GM23338 (cell line): ENCODE measurements at regions not wholly inside any gene's neighbourhood (a gene's known extent, or its start where the extent isn't known, plus 50 kb on each side); places are given as distances from the start of the nearest gene placed in this dataset.
"Not testable (repeated sequence)": the region's sequence is repeated elsewhere in the genome, so short reads cannot be mapped to it uniquely, and the experiment has no call there.

ENCODE experiments used
- ATAC-seq: fragments of 200-7000 bp; cut with Tn5 transposase; 3 replicates; pipeline ENCODE4 v1.9.1; 2020
- DNase-seq: peaks from one replicate; pipeline ENCODE4 v3.0.0-alpha.2; 2015; ENCODE audit warnings: low spot score
- H2AFZ ChIP-seq: fragments of 200-600 bp; sonication (generic); 2 replicates; pipeline ENCODE4 v1.8.0; 2016; ENCODE audit warnings: antibody characterized with exemption, mild to moderate bottlenecking, moderate library complexity
- H3F3A ChIP-seq: fragments of 200-600 bp; sonication (generic); replicated peaks from 2 replicates; pipeline ENCODE4 v1.8.0; 2017; ENCODE audit warnings: antibody characterized with exemption, mixed run types, low read depth
- H3K27ac ChIP-seq: fragments of 200-600 bp; sonication (generic); 2 replicates; pipeline ENCODE4 v1.6.1; 2016; ENCODE audit warnings: low read depth
- H3K27me3 ChIP-seq: fragments of 200-600 bp; sonication (generic); 2 replicates; pipeline ENCODE4 v1.8.0; 2016; ENCODE audit warnings: mild to moderate bottlenecking, mixed run types, moderate library complexity; ENCODE audit not compliant: insufficient read depth
- H3K36me3 ChIP-seq: fragments of 200-600 bp; sonication (generic); 2 replicates; pipeline ENCODE4 v1.8.0; 2016; ENCODE audit warnings: mild to moderate bottlenecking; ENCODE audit not compliant: insufficient read depth
- H3K4me1 ChIP-seq: fragments of 200-600 bp; sonication (generic); 2 replicates; pipeline ENCODE4 v1.8.0; 2016; ENCODE audit warnings: mild to moderate bottlenecking, moderate library complexity; ENCODE audit not compliant: insufficient read depth
- H3K4me2 ChIP-seq: fragments of 200-600 bp; sonication (generic); 2 replicates; pipeline ENCODE4 v1.7.1; 2017; ENCODE audit warnings: mixed run types
- H3K4me3 ChIP-seq: fragments of 200-600 bp; sonication (generic); 2 replicates; pipeline ENCODE4 v1.6.1; 2016; ENCODE audit warnings: mixed run types
- H3K79me2 ChIP-seq: fragments of 200-600 bp; sonication (generic); replicated peaks from 2 replicates; pipeline ENCODE4 v1.8.0; 2017; ENCODE audit warnings: mild to moderate bottlenecking; ENCODE audit not compliant: insufficient read depth
- H3K9me2 ChIP-seq: fragments of 200-600 bp; sonication (generic); 2 replicates; pipeline ENCODE4 v1.8.0; 2017; ENCODE audit not compliant: insufficient read depth
- H4K20me1 ChIP-seq: fragments of 200-600 bp; sonication (generic); replicated peaks from 2 replicates; pipeline ENCODE4 v1.8.0; 2017; ENCODE audit warnings: mild to moderate bottlenecking; ENCODE audit not compliant: insufficient read depth
- H3K27ac Mint-ChIP-seq: 2 replicates; pipeline ENCODE4 v1.8.0; 2020; ENCODE audit warnings: inconsistent platforms, mild to moderate bottlenecking, moderate library complexity, mixed read lengths
- H3K27me3 Mint-ChIP-seq: 3 replicates; pipeline ENCODE4 v1.8.0; 2022; ENCODE audit warnings: low read depth, mild to moderate bottlenecking, moderate library complexity, mixed read lengths, inconsistent platforms; ENCODE audit not compliant: insufficient read depth, poor library complexity
- H3K36me3 Mint-ChIP-seq: 3 replicates; pipeline ENCODE4 v1.8.0; 2021; ENCODE audit warnings: low read depth, mild to moderate bottlenecking, inconsistent platforms, moderate library complexity, mixed read lengths
- H3K4me1 Mint-ChIP-seq: 3 replicates; pipeline ENCODE4 v1.8.0; 2020; ENCODE audit warnings: mild to moderate bottlenecking, inconsistent platforms, mixed read lengths
- H3K4me3 Mint-ChIP-seq: 3 replicates; pipeline ENCODE4 v1.8.0; 2021; ENCODE audit warnings: moderate library complexity, mild to moderate bottlenecking, inconsistent platforms, mixed read lengths
- H3K9me3 Mint-ChIP-seq: 3 replicates; pipeline ENCODE4 v1.8.0; 2020; ENCODE audit warnings: moderate library complexity, mild to moderate bottlenecking, inconsistent platforms, mixed read lengths
- JUNB ChIP-seq: IDR thresholded peaks from one replicate; pipeline ENCODE4 v1.6.1; 2016; ENCODE audit warnings: antibody characterized with exemption; ENCODE audit not compliant: unreplicated experiment
- TF ChIP-seq, protein P1 (sequence below), 2 experiments: fragments of 200-600 bp in 1 of 2; sonication (generic) in 1 of 2; conservative IDR thresholded peaks; 2 replicates each; pipeline versions ENCODE4 v1.5.1 to v1.6.1; 2016 to 2017; ENCODE audit warnings: antibody characterized with exemption in 2 of 2, low read depth in 2 of 2, mild to moderate bottlenecking in 2 of 2, moderate library complexity in 1 of 2
- TF ChIP-seq, protein P2 (sequence below): fragments of 250-450 bp; sonication (Bioruptor Pico); IDR thresholded peaks from 2 replicates; pipeline ENCODE4 v1.5.0; 2020; ENCODE audit warnings: mild to moderate bottlenecking, moderate library complexity

GRCh38 chr2:54038835-54039234 lies 68.0 kb upstream of the PSME4 start:
- Mint-ChIP-seq H3K27ac (no peak overlapping the region), H3K4me3 (no peak overlapping the region), H3K4me1 (no peaks in the 10 kb centered on the region), H3K36me3 (no peaks in the 10 kb centered on the region), H3K27me3 (no peaks in the 10 kb centered on the region), H3K9me3 (no peaks in the 10 kb centered on the region)
- Histone ChIP-seq H3F3A (no peaks in the 10 kb centered on the region), H2AFZ (no peak overlapping the region), H4K20me1 (no peaks in the 10 kb centered on the region), H3K4me2 (no peak overlapping the region), H3K9me2 (no peaks in the 10 kb centered on the region), H3K36me3 (no peaks in the 10 kb centered on the region), H3K4me1 (no peaks in the 10 kb centered on the region), H3K79me2 (no peaks in the 10 kb centered on the region), H3K27me3 (no peaks in the 10 kb centered on the region), H3K27ac (no peak overlapping the region), H3K4me3 (no peak overlapping the region)
- TF ChIP-seq JUNB: no peak
- TF ChIP-seq, protein P1, sequence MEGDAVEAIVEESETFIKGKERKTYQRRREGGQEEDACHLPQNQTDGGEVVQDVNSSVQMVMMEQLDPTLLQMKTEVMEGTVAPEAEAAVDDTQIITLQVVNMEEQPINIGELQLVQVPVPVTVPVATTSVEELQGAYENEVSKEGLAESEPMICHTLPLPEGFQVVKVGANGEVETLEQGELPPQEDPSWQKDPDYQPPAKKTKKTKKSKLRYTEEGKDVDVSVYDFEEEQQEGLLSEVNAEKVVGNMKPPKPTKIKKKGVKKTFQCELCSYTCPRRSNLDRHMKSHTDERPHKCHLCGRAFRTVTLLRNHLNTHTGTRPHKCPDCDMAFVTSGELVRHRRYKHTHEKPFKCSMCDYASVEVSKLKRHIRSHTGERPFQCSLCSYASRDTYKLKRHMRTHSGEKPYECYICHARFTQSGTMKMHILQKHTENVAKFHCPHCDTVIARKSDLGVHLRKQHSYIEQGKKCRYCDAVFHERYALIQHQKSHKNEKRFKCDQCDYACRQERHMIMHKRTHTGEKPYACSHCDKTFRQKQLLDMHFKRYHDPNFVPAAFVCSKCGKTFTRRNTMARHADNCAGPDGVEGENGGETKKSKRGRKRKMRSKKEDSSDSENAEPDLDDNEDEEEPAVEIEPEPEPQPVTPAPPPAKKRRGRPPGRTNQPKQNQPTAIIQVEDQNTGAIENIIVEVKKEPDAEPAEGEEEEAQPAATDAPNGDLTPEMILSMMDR (conservative IDR thresholded peaks at IDR 0.05; ENCODE audit: low read depth in 2 of 2): no peak
- ATAC-seq (no peak), DNase-seq (no peak)

GRCh38 chr2:54031288-54031687 lies 60.5 kb upstream of the PSME4 start:
- not testable (repeated sequence) for ATAC-seq, H3K4me3 ChIP-seq, H2AFZ ChIP-seq, H3K4me1 Mint-ChIP-seq, H3K79me2 ChIP-seq, H3K27me3 Mint-ChIP-seq, H3K9me3 Mint-ChIP-seq, H3K27me3 ChIP-seq, H3K36me3 ChIP-seq, H3K4me2 ChIP-seq, H3K4me1 ChIP-seq, H3K27ac ChIP-seq, H3K9me2 ChIP-seq, H4K20me1 ChIP-seq, H3K36me3 Mint-ChIP-seq, H3K27ac Mint-ChIP-seq, DNase-seq, H3F3A ChIP-seq, H3K4me3 Mint-ChIP-seq

- Histone ChIP-seq H3K4me2 (no peak overlapping the region), H3K4me3 (no peak overlapping the region), H3K4me1 (no peaks in the 10 kb centered on the region; the same call in 1 of the 2 replicates), H3K79me2 (no peaks in the 10 kb centered on the region), H3K27me3 (no peaks in the 10 kb centered on the region), H4K20me1 (no peaks in the 10 kb centered on the region), H2AFZ (no peak overlapping the region), H3K27ac (no peak overlapping the region), H3K36me3 (no peaks in the 10 kb centered on the region), H3F3A (no peaks in the 10 kb centered on the region), H3K9me2 (peaks cover 5% of the 10 kb centered on the region; the same call in 1 of the 2 replicates)
- DNase-seq (no peak), ATAC-seq (no peak)
- no peaks in the 10 kb centered on the region for H3K27me3 Mint-ChIP-seq
- no peak overlapping the region for H3K27ac Mint-ChIP-seq
- H3K4me3 Mint-ChIP-seq: no peak overlapping the region
- TF ChIP-seq, protein P2, sequence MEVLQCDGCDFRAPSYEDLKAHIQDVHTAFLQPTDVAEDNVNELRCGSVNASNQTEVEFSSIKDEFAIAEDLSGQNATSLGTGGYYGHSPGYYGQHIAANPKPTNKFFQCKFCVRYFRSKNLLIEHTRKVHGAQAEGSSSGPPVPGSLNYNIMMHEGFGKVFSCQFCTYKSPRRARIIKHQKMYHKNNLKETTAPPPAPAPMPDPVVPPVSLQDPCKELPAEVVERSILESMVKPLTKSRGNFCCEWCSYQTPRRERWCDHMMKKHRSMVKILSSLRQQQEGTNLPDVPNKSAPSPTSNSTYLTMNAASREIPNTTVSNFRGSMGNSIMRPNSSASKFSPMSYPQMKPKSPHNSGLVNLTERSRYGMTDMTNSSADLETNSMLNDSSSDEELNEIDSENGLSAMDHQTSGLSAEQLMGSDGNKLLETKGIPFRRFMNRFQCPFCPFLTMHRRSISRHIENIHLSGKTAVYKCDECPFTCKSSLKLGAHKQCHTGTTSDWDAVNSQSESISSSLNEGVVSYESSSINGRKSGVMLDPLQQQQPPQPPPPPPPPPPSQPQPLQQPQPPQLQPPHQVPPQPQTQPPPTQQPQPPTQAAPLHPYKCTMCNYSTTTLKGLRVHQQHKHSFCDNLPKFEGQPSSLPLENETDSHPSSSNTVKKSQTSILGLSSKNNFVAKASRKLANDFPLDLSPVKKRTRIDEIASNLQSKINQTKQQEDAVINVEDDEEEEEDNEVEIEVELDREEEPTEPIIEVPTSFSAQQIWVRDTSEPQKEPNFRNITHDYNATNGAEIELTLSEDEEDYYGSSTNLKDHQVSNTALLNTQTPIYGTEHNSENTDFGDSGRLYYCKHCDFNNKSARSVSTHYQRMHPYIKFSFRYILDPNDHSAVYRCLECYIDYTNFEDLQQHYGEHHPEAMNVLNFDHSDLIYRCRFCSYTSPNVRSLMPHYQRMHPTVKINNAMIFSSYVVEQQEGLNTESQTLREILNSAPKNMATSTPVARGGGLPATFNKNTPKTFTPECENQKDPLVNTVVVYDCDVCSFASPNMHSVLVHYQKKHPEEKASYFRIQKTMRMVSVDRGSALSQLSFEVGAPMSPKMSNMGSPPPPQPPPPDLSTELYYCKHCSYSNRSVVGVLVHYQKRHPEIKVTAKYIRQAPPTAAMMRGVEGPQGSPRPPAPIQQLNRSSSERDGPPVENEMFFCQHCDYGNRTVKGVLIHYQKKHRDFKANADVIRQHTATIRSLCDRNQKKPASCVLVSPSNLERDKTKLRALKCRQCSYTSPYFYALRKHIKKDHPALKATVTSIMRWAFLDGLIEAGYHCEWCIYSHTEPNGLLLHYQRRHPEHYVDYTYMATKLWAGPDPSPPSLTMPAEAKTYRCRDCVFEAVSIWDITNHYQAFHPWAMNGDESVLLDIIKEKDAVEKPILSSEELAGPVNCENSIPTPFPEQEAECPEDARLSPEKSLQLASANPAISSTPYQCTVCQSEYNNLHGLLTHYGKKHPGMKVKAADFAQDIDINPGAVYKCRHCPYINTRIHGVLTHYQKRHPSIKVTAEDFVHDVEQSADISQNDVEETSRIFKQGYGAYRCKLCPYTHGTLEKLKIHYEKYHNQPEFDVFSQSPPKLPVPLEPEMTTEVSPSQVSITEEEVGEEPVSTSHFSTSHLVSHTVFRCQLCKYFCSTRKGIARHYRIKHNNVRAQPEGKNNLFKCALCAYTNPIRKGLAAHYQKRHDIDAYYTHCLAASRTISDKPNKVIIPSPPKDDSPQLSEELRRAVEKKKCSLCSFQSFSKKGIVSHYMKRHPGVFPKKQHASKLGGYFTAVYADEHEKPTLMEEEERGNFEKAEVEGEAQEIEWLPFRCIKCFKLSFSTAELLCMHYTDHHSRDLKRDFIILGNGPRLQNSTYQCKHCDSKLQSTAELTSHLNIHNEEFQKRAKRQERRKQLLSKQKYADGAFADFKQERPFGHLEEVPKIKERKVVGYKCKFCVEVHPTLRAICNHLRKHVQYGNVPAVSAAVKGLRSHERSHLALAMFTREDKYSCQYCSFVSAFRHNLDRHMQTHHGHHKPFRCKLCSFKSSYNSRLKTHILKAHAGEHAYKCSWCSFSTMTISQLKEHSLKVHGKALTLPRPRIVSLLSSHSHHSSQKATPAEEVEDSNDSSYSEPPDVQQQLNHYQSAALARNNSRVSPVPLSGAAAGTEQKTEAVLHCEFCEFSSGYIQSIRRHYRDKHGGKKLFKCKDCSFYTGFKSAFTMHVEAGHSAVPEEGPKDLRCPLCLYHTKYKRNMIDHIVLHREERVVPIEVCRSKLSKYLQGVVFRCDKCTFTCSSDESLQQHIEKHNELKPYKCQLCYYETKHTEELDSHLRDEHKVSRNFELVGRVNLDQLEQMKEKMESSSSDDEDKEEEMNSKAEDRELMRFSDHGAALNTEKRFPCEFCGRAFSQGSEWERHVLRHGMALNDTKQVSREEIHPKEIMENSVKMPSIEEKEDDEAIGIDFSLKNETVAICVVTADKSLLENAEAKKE (CRISPR knock-in tag): no peak
- TF ChIP-seq JUNB: no peak
- peaks cover 2% of the 10 kb centered on the region; the same call in 2 of the 3 replicates for H3K9me3 Mint-ChIP-seq
- peaks cover 9% of the 10 kb centered on the region; the same call in 2 of the 3 replicates for H3K4me1 Mint-ChIP-seq
- 0 out of 3 replicates have a peak, but pooled peaks cover 3% of the 10 kb centered on the region for H3K36me3 Mint-ChIP-seq
Observed at GRCh38 chr2:54030806-54031205, 60.0 kb upstream of the PSME4 start.
